ENCODE measurements at regions not wholly inside any gene's neighbourhood (a gene's known extent, or its start where the extent isn't known, plus 50 kb on each side); places are given as distances from the start of the nearest gene placed in this dataset.
"Not testable (repeated sequence)": the region's sequence is repeated elsewhere in the genome, so short reads cannot be mapped to it uniquely, and the experiment has no call there.

DNA sequence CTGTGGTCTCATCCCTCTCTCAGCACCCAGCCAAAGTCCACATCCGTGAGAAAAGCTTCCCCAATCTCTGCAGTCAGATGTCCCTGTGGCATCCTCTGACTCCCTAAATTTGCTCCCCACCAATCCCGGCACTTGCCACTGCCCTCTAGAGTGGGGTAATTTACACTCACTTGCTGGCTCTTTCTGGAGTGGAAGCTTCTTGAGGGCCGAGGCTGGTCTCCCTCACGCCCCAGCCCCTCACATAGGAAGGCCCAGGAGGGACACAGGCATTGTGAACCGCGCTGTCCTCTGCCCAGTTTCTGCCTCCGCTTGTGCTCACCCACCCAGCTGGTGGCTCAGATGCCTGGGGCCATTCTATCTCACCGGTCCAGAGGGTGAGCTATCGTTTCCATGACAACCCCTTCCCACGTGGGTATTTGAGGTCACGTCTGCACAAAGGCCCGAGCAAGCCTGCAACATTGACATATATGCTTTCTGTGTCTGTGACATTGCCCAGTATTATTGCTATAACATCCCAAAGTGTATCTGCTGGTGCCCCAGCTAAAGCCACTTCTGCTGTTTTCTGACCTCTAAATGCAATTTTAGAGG is 97.3 kb upstream of the CTBP2 start:
- TF ChIP-seq ZFX (IDR thresholded peaks at IDR 0.05) (no peak), CTCF (conservative IDR thresholded peaks at IDR 0.05) (no peak)
- no peak overlapping the region for H3K27ac ChIP-seq

DNA sequence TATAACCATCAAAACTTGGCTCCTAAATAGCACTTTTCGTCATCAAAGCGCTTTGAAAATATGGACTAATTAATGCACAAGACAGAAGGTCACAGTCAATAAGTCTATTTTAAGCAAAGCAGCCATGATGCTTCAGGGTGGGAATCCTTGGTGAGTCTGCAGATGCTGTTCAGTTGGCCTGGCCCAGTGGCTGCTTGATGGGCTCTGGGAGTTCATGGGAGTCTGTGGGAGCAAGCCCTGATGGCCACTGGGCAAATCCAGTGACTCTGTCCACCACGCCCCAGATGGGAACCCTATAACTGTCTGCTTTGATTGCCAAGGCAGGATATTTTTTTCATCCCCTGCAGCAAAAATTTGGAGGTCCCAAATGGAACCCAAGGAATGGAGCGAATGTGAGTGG is 95.7 kb upstream of the CTBP2 start:
- no peak overlapping the region for H3K27ac ChIP-seq
- TF ChIP-seq ZFX (IDR thresholded peaks at IDR 0.05) (no peak), CTCF (conservative IDR thresholded peaks at IDR 0.05) (no peak)

DNA sequence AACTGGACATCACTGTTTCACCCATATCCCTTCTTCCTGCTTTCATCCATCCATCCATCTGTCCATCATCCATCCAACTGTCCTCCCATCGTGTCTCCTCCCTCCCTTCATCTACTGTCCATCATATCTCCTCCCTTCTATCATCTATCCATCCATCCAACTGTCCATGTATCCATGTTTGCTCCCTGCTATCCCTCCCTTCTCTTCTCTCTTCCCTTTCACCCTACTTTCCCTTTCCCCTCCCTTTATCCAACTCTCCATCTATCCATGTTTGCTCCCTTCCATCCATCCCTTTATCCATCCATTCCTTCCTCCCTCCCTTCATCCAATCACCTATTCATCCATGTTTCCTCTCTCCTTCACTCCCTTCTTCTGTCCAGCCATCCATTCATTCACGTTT is 92.6 kb upstream of the CTBP2 start:
- TF ChIP-seq CTCF (conservative IDR thresholded peaks at IDR 0.05) = no peak
- no peak for TF ChIP-seq ZFX (IDR thresholded peaks at IDR 0.05)
- H3K27ac ChIP-seq = no peak overlapping the region

GRCh38 chr10:125250834-125251233 is 90.5 kb upstream of the CTBP2 start:
- H3K27ac ChIP-seq = not testable (repeated sequence)

DNA sequence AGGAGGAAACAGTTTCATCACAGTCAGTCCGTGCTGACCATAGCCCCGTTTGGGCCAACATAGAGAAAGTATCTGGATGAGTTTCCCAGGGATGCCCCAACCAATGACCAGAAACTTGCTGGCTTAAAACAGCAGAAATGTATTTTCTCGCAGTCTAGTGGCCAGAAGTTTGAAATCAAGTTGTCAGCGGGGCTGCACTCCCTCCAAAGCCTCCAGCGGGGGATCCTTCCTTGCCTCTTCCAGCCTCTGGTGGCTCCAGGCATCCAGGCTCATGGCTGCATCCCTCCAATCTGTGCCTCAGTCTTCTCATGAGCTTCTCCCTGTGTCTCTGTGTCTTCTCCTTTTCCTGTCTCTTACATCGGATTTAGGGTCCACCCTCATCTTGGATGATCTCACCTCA is 89.6 kb upstream of the CTBP2 start:
- TF ChIP-seq ZFX (IDR thresholded peaks at IDR 0.05) (no peak), CTCF (conservative IDR thresholded peaks at IDR 0.05) (no peak)

DNA sequence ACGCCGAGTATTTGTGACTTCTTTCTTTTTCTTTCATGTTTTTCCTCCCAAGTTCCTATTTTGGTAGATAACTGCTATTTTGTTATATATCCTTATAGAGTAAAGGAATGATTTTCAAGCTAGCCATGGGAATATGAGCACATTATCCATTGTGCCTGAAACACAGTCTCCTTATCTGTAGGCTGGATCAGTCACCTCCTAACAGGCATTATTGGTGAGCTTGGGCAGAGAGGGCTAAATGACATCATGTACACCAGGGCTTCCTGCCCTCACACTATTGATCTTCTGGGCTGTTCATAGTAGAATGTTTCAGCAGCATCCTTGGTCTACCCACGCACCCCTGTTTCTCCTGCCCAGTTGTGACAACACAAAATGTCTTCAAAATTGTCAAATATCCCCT is 88.1 kb upstream of the CTBP2 start:
- H3K27ac ChIP-seq = no peak overlapping the region
- TF ChIP-seq CTCF (conservative IDR thresholded peaks at IDR 0.05) (no peak), ZFX (IDR thresholded peaks at IDR 0.05) (no peak)

More for the DNA sequence above, 89.6 kb upstream of the CTBP2 start:
- no peak overlapping the region for H3K27ac ChIP-seq

DNA sequence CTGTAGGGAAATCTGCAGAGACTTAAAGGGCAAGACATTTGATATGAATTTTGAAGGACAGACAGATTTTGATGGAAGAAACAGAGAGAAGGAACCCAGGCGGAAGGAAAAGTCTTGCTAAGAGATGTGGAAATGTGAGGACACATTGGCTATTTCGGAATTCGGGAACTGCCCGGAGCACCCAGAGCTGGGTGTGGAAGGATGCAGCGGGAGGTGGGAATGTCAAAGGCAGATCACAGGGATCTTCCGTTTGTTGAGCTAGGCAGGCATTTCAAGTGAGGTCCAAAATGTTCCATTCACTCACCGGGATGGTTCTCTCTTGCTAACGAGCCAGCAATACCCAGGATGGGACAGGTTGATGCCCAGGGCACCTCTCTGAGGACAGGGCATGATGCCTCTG is 87.2 kb upstream of the CTBP2 start:
- TF ChIP-seq ZFX (IDR thresholded peaks at IDR 0.05) = no peak
- no peak for TF ChIP-seq CTCF (conservative IDR thresholded peaks at IDR 0.05)
- H3K27ac ChIP-seq = no peak overlapping the region

- no peak overlapping the region for H3K27ac ChIP-seq
- TF ChIP-seq CTCF (conservative IDR thresholded peaks at IDR 0.05) (no peak), ZFX (IDR thresholded peaks at IDR 0.05) (no peak)
These were observed 83.3 kb upstream of the CTBP2 start for GRCh38 chr10:125243532-125244253.
